Testis (tissue), 2 donors: ENCODE measurements at regions not wholly inside any gene's neighbourhood (a gene's known extent, or its start where the extent isn't known, plus 50 kb on each side); places are given as distances from the start of the nearest gene placed in this dataset.

Experiments used
- POLR2A ChIP-seq: fragments of 450-650 bp; IDR thresholded peaks from one replicate; pipeline ENCODE4 v1.6.1; 2017; ENCODE audit warnings: antibody characterized with exemption, mild to moderate bottlenecking, moderate library complexity
- TF ChIP-seq, protein P1 (sequence below), 3 experiments: fragments of 450-650 bp in 2 of 3; fragments of 200-600 bp in 1 of 3; sonication (generic) in 1 of 3; IDR thresholded peaks; one replicate each; pipeline ENCODE4 v1.5.1; 2016 to 2019; ENCODE audit warnings: antibody characterized with exemption in 3 of 3, mild to moderate bottlenecking in 2 of 3, moderate library complexity in 1 of 3

GRCh38 chr5:167750586-167750985 lies 540.9 kb upstream of the WWC1 start:
- TF ChIP-seq POLR2A: no peak
- TF ChIP-seq, protein P1, sequence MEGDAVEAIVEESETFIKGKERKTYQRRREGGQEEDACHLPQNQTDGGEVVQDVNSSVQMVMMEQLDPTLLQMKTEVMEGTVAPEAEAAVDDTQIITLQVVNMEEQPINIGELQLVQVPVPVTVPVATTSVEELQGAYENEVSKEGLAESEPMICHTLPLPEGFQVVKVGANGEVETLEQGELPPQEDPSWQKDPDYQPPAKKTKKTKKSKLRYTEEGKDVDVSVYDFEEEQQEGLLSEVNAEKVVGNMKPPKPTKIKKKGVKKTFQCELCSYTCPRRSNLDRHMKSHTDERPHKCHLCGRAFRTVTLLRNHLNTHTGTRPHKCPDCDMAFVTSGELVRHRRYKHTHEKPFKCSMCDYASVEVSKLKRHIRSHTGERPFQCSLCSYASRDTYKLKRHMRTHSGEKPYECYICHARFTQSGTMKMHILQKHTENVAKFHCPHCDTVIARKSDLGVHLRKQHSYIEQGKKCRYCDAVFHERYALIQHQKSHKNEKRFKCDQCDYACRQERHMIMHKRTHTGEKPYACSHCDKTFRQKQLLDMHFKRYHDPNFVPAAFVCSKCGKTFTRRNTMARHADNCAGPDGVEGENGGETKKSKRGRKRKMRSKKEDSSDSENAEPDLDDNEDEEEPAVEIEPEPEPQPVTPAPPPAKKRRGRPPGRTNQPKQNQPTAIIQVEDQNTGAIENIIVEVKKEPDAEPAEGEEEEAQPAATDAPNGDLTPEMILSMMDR (IDR thresholded peaks at IDR 0.05): no peak
